Gastroesophageal sphincter (tissue), 4 donors: ENCODE measurements at regions not wholly inside any gene's neighbourhood (a gene's known extent, or its start where the extent isn't known, plus 50 kb on each side); places are given as distances from the start of the nearest gene placed in this dataset.
A peak's percentile ranks its signal among the peaks of the same experiment; 100 is the strongest.

Experiments
- ATAC-seq: fragments of 150-250 bp; one replicate; pipeline ENCODE4 v1.9.1; 2016; ENCODE audit warnings: mild to moderate bottlenecking, moderate library complexity
- H3K27ac ChIP-seq, 4 donors: fragments of 200-600 bp; sonication (generic) in 3 of 4; 1 replicate in 3 of 4; 2 replicates in 1 of 4; pipeline ENCODE4 v1.5.1; 2016 to 2019
- H3K27me3 ChIP-seq: fragments of 200-600 bp; sonication (generic); one replicate; pipeline ENCODE4 v1.5.1; 2019
- H3K36me3 ChIP-seq, 2 donors: fragments of 200-600 bp; sonication (generic); one replicate each; pipeline ENCODE4 v1.5.1; 2019; ENCODE audit warnings: control low read depth in 1 of 2
- H3K4me1 ChIP-seq, 3 donors: fragments of 200-600 bp; sonication (generic); 1 replicate in 2 of 3; 2 replicates in 1 of 3; pipeline ENCODE4 v1.5.1; 2016 to 2019; ENCODE audit warnings: control low read depth in 2 of 3
- H3K4me3 ChIP-seq, 2 donors: fragments of 200-600 bp; sonication (generic); one replicate each; pipeline ENCODE4 v1.5.1; 2019; ENCODE audit warnings: mild to moderate bottlenecking in 1 of 2, moderate library complexity in 1 of 2
- H3K9me3 ChIP-seq, 3 donors: fragments of 200-600 bp; sonication (generic); one replicate each; pipeline ENCODE4 v1.5.1; 2017 to 2019; ENCODE audit warnings: control low read depth in 2 of 3
- EP300 ChIP-seq: sonication (generic); formaldehyde crosslinking; IDR thresholded peaks from one replicate; pipeline ENCODE4 v1.6.1; 2017; ENCODE audit warnings: antibody characterized with exemption, mild to moderate bottlenecking
- POLR2A ChIP-seq, 2 donors: fragments of 450-650 bp; IDR thresholded peaks; one replicate each; pipeline ENCODE4 v1.6.1; 2017; ENCODE audit warnings: antibody characterized with exemption in 2 of 2, mild to moderate bottlenecking in 2 of 2, moderate library complexity in 1 of 2
- POLR2AphosphoS5 ChIP-seq: sonication (generic); formaldehyde crosslinking; IDR thresholded peaks from one replicate; pipeline ENCODE4 v1.6.1; 2017; ENCODE audit warnings: antibody characterized with exemption
- WGBS, 2 donors: methylation state at CpG; one replicate each; pipeline ENCODE4 v1.1.5; 2018; ENCODE audit warnings: low coverage in 1 of 2; 5-methylcytosine and 5-hydroxymethylcytosine counted together
- TF ChIP-seq, protein P1 (sequence below), 4 experiments: fragments of 200-600 bp in 2 of 4; fragments of 450-650 bp in 2 of 4; sonication (generic) in 1 of 4; IDR thresholded peaks; one replicate each; pipeline ENCODE4 v1.5.1; 2017 to 2019; ENCODE audit warnings: antibody characterized with exemption in 4 of 4, mild to moderate bottlenecking in 2 of 4, moderate library complexity in 2 of 4

DNA sequence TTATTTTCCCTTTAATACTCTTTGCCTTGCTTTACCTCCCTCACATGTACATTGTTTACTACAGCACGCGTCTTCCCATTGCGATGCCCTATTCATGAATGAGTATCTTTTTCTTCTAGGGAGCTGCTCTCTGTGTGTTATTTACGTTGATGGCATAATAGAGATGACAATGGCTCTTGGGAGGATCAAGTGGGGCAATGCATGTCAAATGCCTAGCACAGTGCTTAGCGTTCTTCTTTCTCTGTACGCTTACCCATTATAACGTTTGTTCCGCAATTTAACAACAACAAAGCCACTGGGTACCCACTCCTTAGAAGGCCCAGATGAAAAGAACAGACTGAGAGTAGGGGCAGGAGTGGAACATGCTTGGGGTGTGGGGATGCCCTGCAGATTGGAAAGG lies 271.6 kb upstream of the TNRC6C start:
- WGBS, 2 donors = 96 to 98% methylated on average over 7 to 8 of the region's 8 CpGs
- no peaks in the 10 kb centered on the region for H3K36me3 ChIP-seq

DNA sequence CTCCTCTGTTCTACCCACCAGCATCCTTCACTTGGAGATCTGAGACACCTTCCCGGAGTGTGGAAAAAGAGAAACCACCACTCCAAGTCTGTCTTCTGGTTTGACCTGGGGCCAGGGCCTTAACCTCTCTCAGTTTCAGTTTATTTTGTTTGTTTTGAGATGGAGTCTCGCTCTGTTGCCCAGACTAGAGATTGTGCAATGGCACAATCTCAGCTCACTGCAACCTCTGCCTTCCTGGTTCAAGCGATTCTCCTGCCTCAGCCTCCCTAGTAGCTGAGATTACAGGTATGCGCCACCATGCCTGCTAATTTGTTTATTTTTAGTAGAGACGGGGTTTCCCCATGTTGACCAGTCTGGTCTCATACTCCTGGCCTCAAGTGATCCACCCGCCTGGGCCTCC lies 271.1 kb upstream of the TNRC6C start:
- Histone ChIP-seq H3K36me3 (no peaks in the 10 kb centered on the region), H3K4me3 (no peak overlapping the region), H3K27me3 (no peaks in the 10 kb centered on the region), H3K27ac (no peak overlapping the region), H3K4me1 (peaks cover 0 to 19% (median 0%) of the 10 kb centered on the region in 3 donors), H3K9me3 (no peaks in the 10 kb centered on the region)
- 88% methylated on average over 2 to 6 of the region's 6 CpGs for WGBS, 2 donors
- TF ChIP-seq POLR2AphosphoS5 (no peak), EP300 (no peak), POLR2A (IDR thresholded peaks at IDR 0.05) (no peak)
- TF ChIP-seq, protein P1, sequence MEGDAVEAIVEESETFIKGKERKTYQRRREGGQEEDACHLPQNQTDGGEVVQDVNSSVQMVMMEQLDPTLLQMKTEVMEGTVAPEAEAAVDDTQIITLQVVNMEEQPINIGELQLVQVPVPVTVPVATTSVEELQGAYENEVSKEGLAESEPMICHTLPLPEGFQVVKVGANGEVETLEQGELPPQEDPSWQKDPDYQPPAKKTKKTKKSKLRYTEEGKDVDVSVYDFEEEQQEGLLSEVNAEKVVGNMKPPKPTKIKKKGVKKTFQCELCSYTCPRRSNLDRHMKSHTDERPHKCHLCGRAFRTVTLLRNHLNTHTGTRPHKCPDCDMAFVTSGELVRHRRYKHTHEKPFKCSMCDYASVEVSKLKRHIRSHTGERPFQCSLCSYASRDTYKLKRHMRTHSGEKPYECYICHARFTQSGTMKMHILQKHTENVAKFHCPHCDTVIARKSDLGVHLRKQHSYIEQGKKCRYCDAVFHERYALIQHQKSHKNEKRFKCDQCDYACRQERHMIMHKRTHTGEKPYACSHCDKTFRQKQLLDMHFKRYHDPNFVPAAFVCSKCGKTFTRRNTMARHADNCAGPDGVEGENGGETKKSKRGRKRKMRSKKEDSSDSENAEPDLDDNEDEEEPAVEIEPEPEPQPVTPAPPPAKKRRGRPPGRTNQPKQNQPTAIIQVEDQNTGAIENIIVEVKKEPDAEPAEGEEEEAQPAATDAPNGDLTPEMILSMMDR (IDR thresholded peaks at IDR 0.05) = no peak
- no peak for ATAC-seq

More for the DNA sequence above, 271.6 kb upstream of the TNRC6C start:
- H3K9me3 ChIP-seq = no peaks in the 10 kb centered on the region
- no peak overlapping the region for H3K27ac ChIP-seq
- H3K4me1 ChIP-seq = peaks cover 0 to 24% (median 3%) of the 10 kb centered on the region in 3 donors
- no peak for ATAC-seq
- H3K4me3 ChIP-seq = no peak overlapping the region
- TF ChIP-seq EP300 = no peak
- no peak for TF ChIP-seq POLR2AphosphoS5
- no peak for TF ChIP-seq POLR2A (IDR thresholded peaks at IDR 0.05)
- TF ChIP-seq, protein P1 (IDR thresholded peaks at IDR 0.05) = no peak
- H3K27me3 ChIP-seq = no peaks in the 10 kb centered on the region

DNA sequence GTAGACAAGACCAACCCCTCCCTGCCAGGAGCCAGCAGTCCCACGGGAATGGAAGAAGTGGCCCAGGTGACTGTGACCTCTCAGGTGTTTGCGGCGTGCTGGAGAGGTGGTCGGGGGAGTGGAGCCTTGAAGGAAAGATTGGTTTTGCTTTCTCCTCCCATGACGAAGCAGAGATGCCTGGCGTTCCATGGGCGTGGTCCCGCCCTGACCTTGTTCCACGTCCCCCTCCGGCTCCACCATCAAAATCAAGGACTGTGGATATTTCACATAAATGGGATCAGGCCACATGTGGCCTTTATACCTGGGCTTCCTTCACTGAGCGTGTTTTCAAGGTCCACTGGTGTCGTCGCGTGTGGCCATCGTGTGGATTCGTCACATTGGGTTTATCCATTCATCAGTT lies 270.6 kb upstream of the TNRC6C start:
- no peak for ATAC-seq

DNA sequence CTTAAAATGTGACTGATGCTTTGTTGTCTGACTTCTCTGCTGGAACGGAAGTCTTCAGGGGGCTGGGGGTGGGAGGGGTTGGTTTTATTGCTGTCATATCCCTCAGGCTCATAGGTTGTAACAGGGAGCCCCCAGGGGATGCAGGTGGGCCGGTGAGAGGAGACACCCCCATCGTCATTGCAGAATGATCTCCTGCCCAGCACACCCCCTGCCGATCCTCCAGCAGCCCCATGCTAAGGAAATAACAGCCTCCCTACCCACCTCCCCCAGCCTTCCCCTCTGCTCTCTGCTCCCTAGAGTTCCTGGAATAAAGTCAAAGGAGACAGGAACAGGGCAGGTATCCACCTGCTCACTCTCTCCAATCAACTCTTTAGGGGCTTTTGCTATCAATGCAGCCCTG lies 270.1 kb upstream of the TNRC6C start:
- H3K27ac ChIP-seq = no peak overlapping the region
- no peak for ATAC-seq
- no peaks in the 10 kb centered on the region for H3K27me3 ChIP-seq
- WGBS, 2 donors = 18 to 69% methylated on average over 3 to 4 of the region's 4 CpGs
- TF ChIP-seq EP300 (no peak), POLR2A (IDR thresholded peaks at IDR 0.05) (no peak), POLR2AphosphoS5 (no peak)
- TF ChIP-seq, protein P1 (IDR thresholded peaks at IDR 0.05) = no peak
- H3K4me3 ChIP-seq = no peak overlapping the region
- no peaks in the 10 kb centered on the region for H3K36me3 ChIP-seq
- H3K4me1 ChIP-seq = peaks cover 0 to 23% (median 0%) of the 10 kb centered on the region in 3 donors
- no peaks in the 10 kb centered on the region for H3K9me3 ChIP-seq

More for the DNA sequence above, 270.6 kb upstream of the TNRC6C start:
- H3K27me3 ChIP-seq = no peaks in the 10 kb centered on the region
- H3K4me3 ChIP-seq = no peak overlapping the region
- TF ChIP-seq EP300 (no peak), POLR2AphosphoS5 (no peak), POLR2A (IDR thresholded peaks at IDR 0.05) (no peak)
- TF ChIP-seq, protein P1 (IDR thresholded peaks at IDR 0.05) = no peak
- H3K36me3 ChIP-seq = no peaks in the 10 kb centered on the region
- 95% methylated on average over 6 to 10 of the region's 16 CpGs for WGBS, 2 donors
- H3K27ac ChIP-seq = no peak overlapping the region
- peaks cover 0 to 19% (median 0%) of the 10 kb centered on the region in 3 donors for H3K4me1 ChIP-seq
- no peaks in the 10 kb centered on the region for H3K9me3 ChIP-seq

DNA sequence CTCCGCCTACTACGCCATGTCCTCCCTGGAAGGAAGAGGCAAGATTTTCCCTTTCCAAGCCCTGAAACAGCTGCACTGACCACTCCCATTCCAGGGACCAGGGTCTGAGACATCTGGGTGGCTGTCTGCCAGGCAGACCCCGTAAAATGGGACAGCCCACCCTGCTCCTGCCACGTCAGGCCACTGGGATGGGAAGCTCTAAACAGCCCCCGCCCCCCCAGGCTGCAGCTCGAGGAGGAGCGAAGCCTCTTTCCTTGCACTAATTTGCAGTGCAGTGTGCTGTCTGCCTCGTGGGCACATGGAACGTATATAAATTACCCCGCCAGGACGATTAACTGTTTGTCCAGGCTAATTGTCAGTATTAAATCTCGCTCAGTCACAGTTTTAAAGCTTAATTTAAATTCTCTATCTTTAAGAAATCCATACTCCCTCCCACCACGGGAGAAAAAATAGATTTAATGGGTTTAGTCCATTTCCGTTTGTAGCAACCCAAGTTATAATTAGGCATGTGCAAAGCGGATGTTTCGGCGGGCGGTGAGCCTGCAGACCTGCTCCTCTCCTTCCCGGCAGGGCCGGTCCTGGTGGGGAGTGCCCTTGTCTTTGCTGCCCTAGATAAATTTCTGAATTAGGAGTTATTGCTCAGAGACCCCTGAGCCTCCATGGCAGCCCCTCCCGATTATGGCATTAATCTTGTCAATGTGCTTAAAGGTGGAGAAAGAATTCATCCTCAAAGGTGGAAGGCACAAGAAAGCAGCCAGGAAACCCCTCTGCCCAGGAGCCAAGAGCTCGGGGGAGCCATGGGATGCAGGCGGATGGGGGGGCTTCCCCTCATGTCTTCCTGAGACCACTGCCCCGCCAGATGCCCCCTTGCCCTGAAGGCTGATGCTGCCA lies 268.0 kb upstream of the TNRC6C start:
- no peak for TF ChIP-seq POLR2A (IDR thresholded peaks at IDR 0.05)
- TF ChIP-seq POLR2AphosphoS5 = no peak
- TF ChIP-seq EP300 = no peak
- TF ChIP-seq, protein P1 (IDR thresholded peaks at IDR 0.05) = no peak
- WGBS, 2 donors = 7 to 15% methylated on average over 9 to 17 of the region's 24 CpGs
- Histone ChIP-seq H3K27ac (no peak overlapping the region), H3K36me3 (no peaks in the 10 kb centered on the region), H3K9me3 (no peaks in the 10 kb centered on the region), H3K4me3 (peak overlapping the region in 1 of 2 donors; percentile 22), H3K27me3 (peaks cover 5% of the 10 kb centered on the region), H3K4me1 (peaks cover 0 to 23% (median 0%) of the 10 kb centered on the region in 3 donors)
- no peak for ATAC-seq
